K562 (cell line): ENCODE measurements at regions not wholly inside any gene's neighbourhood (a gene's known extent, or its start where the extent isn't known, plus 50 kb on each side); places are given as distances from the start of the nearest gene placed in this dataset.

Experiments used
- ATAC-seq: fragments of 200-7000 bp; cut with Tn5 transposase; 3 replicates; pipeline ENCODE4 v1.9.1; 2020; ENCODE audit warnings: moderate library complexity
- BruUV-seq: library from RNA; stranded (reverse); fragments of 400-500 nt; replicated peaks from 2 replicates; lab custom pipeline; 2021; lab: Mats Ljungman, UMichigan
- CTCF ChIA-PET: fragments of 300-600 bp; formaldehyde crosslinking; extraction: SDS; loops from one replicate; lab custom pipeline; 2021; ENCODE audit warnings: low intra/inter-chr PET ratio; lab: Yijun Ruan, JAX
- POLR2A ChIA-PET: fragments of 300-600, 350-650 bp; sonication (Branson Sonifier 250); formaldehyde crosslinking; extraction: SDS; loops from one replicate; lab custom pipeline; 2021; ENCODE audit warnings: antibody characterized with exemption, inconsistent platforms; lab: Yijun Ruan, JAX
- DNase-seq, 4 experiments: peaks; one replicate each; pipeline versions ENCODE4 v3.0.0 to v3.0.0-alpha.2; 2011 to 2018; ENCODE audit warnings: low spot score in 3 of 4, mixed read lengths in 3 of 4; ENCODE audit errors: extremely low read depth in 1 of 4
- FAIRE-seq: peaks from 2 replicates; lab custom pipeline; 2011; peaks lifted over from hg19 to GRCh38; lab: Jason Lieb, UNC
- H2AFZ ChIP-seq: 2 replicates; pipeline ENCODE4 v1.6.0; 2011; ENCODE audit warnings: low read depth, low read length, control low read depth, inconsistent platforms
- H3K27ac ChIP-seq: fragments of 200-600 bp; 3 replicates; pipeline ENCODE4 v1.8.0; 2011; ENCODE audit warnings: low read depth, mild to moderate bottlenecking, control low read depth, inconsistent platforms, low read length, moderate library complexity, mixed read lengths; ENCODE audit errors: extremely low read depth
- H3K27me3 ChIP-seq, 2 experiments: fragments of 300-600 bp in 1 of 2; 2 replicates in 1 of 2; 3 replicates in 1 of 2; pipeline versions ENCODE4 v1.6.0 to v1.8.0; 2011; ENCODE audit warnings: inconsistent platforms in 2 of 2, low read length in 2 of 2, mild to moderate bottlenecking in 1 of 2, mixed read lengths in 1 of 2, moderate library complexity in 1 of 2; ENCODE audit not compliant: control insufficient read depth in 2 of 2, insufficient read depth in 2 of 2
- H3K36me3 ChIP-seq: fragments of 300-600 bp; 3 replicates; pipeline ENCODE4 v1.8.0; 2011; ENCODE audit warnings: mild to moderate bottlenecking, low read length, inconsistent platforms; ENCODE audit not compliant: control insufficient read depth, insufficient read depth
- H3K4me1 ChIP-seq, 2 experiments: fragments of 200-600 bp in 1 of 2; replicated peaks in 1 of 2; 2 replicates in 1 of 2; 3 replicates in 1 of 2; pipeline versions ENCODE4 v1.5.1 to v1.8.0; 2011; ENCODE audit warnings: inconsistent platforms in 2 of 2, low read length in 2 of 2, mild to moderate bottlenecking in 1 of 2, mixed read lengths in 1 of 2, moderate library complexity in 1 of 2; ENCODE audit not compliant: control insufficient read depth in 2 of 2, insufficient read depth in 2 of 2
- H3K4me2 ChIP-seq: 2 replicates; pipeline ENCODE4 v1.6.1; 2011; ENCODE audit warnings: low read length, control low read depth, inconsistent platforms, mixed read lengths; ENCODE audit not compliant: insufficient read depth
- H3K4me3 ChIP-seq: fragments of 200-600 bp; sonication (generic), shearing (Covaris generic); 2 replicates; pipeline ENCODE4 v1.5.1; 2016; ENCODE audit warnings: control low read depth, inconsistent platforms
- H3K79me2 ChIP-seq: fragments of 200-600 bp; 3 replicates; pipeline ENCODE4 v1.8.0; 2011; ENCODE audit warnings: low read length, inconsistent platforms; ENCODE audit not compliant: control insufficient read depth, insufficient read depth
- H3K9ac ChIP-seq, 2 experiments: 2 replicates each; pipeline versions ENCODE4 v1.6.0 to v1.6.1; 2011; ENCODE audit warnings: low read depth in 2 of 2, low read length in 2 of 2, control low read depth in 1 of 2, inconsistent platforms in 1 of 2, mild to moderate bottlenecking in 1 of 2, mixed read lengths in 1 of 2; ENCODE audit not compliant: insufficient read depth in 1 of 2
- H3K9me1 ChIP-seq: one replicate; pipeline ENCODE4 v1.6.0; 2011; ENCODE audit warnings: inconsistent platforms, mild to moderate bottlenecking, low read length, moderate library complexity; ENCODE audit not compliant: control insufficient read depth, insufficient read depth
- H3K9me3 ChIP-seq: replicated peaks from 2 replicates; pipeline ENCODE4 v1.5.1; 2011; ENCODE audit warnings: low read depth, low read length, inconsistent platforms; ENCODE audit not compliant: control insufficient read depth, insufficient read depth
- H4K20me1 ChIP-seq: replicated peaks from 2 replicates; pipeline ENCODE4 v1.6.1; 2011; ENCODE audit warnings: low read length, inconsistent platforms, mixed read lengths; ENCODE audit not compliant: control insufficient read depth, insufficient read depth
- ARID3B ChIP-seq: fragments of 250-450 bp; sonication (Bioruptor Pico); IDR thresholded peaks from 2 replicates; pipeline ENCODE4 v1.4.0; 2020; ENCODE audit warnings: borderline replicate concordance
- BRD4 ChIP-seq: fragments of 200-600 bp; sonication (generic); IDR thresholded peaks from 2 replicates; pipeline ENCODE4 v1.6.1; 2017; ENCODE audit warnings: inconsistent platforms
- CEBPB ChIP-seq: fragments of 450-650 bp; IDR thresholded peaks from 2 replicates; pipeline ENCODE4 v1.6.1; 2016; ENCODE audit warnings: missing genetic modification characterization, missing compliant biosample characterization
- CEBPG ChIP-seq, 3 experiments: fragments of 200-800 bp in 1 of 3; sonication (Bioruptor generic) in 1 of 3; sonication (generic) in 1 of 3; formaldehyde crosslinking in 1 of 3; IDR thresholded peaks in 2 of 3; conservative IDR thresholded peaks in 1 of 3; 2 replicates each; pipeline versions ENCODE4 v1.6.1 to v1.8.0; 2016 to 2022; ENCODE audit warnings: missing compliant biosample characterization in 2 of 3, missing genetic modification characterization in 2 of 3, mild to moderate bottlenecking in 1 of 3, missing genetic modification reagents in 1 of 3
- E2F3 ChIP-seq: fragments of 250-450 bp; sonication (Bioruptor Pico); IDR thresholded peaks from 2 replicates; pipeline ENCODE4 v1.4.0; 2020; ENCODE audit warnings: mild to moderate bottlenecking
- FOXA3 ChIP-seq, 2 experiments: fragments of 450-650 bp in 1 of 2; sonication (generic) in 1 of 2; formaldehyde crosslinking; IDR thresholded peaks in 1 of 2; conservative IDR thresholded peaks in 1 of 2; 2 replicates each; pipeline versions ENCODE4 v1.4.0 to v1.8.0; 2020 to 2022; ENCODE audit warnings: mild to moderate bottlenecking in 2 of 2, missing genetic modification reagents in 1 of 2
- FOXJ2 ChIP-seq: fragments of 200-800 bp; sonication (Bioruptor generic); IDR thresholded peaks from 2 replicates; pipeline ENCODE4 v1.6.1; 2016; ENCODE audit warnings: missing genetic modification characterization, missing compliant biosample characterization
- FOXK2 ChIP-seq, 2 experiments: fragments of 450-650 bp; IDR thresholded peaks in 1 of 2; conservative IDR thresholded peaks in 1 of 2; 2 replicates each; pipeline ENCODE4 v1.6.1; 2016; ENCODE audit warnings: low read depth in 2 of 2, mild to moderate bottlenecking in 1 of 2
- ILK ChIP-seq: fragments of 450-650 bp; IDR thresholded peaks from 2 replicates; pipeline ENCODE4 v1.6.1; 2016; ENCODE audit warnings: missing genetic modification characterization, low read depth, mild to moderate bottlenecking, missing compliant biosample characterization, moderate library complexity, borderline replicate concordance
- NCOA4 ChIP-seq: fragments of 450-650 bp; IDR thresholded peaks from 2 replicates; pipeline ENCODE4 v1.6.1; 2018; ENCODE audit warnings: mild to moderate bottlenecking; ENCODE audit not compliant: partially characterized antibody
- POLR3A ChIP-seq: IDR thresholded peaks from 2 replicates; pipeline ENCODE4 v1.6.1; 2011; ENCODE audit warnings: borderline replicate concordance, mild to moderate bottlenecking, moderate library complexity; ENCODE audit not compliant: insufficient read length, insufficient read depth; ENCODE audit errors: extremely low read depth
- RBM22 ChIP-seq: fragments of 200-400 bp; formaldehyde crosslinking; IDR thresholded peaks from 2 replicates; pipeline ENCODE4 v1.6.1; 2018; ENCODE audit warnings: low read length, low read depth; ENCODE audit not compliant: poor library complexity, severe bottlenecking
- YBX1 ChIP-seq: fragments of 450-650 bp; IDR thresholded peaks from 2 replicates; pipeline ENCODE4 v1.7.1; 2016; ENCODE audit warnings: mild to moderate bottlenecking
- ZC3H8 ChIP-seq: fragments of 450-650 bp; IDR thresholded peaks from 2 replicates; pipeline ENCODE4 v1.6.1; 2017
- ZNF124 ChIP-seq: sonication (generic); formaldehyde crosslinking; IDR thresholded peaks from 2 replicates; pipeline ENCODE4 v1.8.1; 2022; ENCODE audit warnings: missing genetic modification reagents
- ZNF79 ChIP-seq: fragments of 250-450 bp; sonication (Bioruptor Pico); IDR thresholded peaks from 2 replicates; pipeline ENCODE4 v1.4.0; 2020; ENCODE audit warnings: low read depth, mild to moderate bottlenecking, moderate library complexity
- WGBS: fragments of 100-300 bp; shearing (Covaris generic); methylation state at CpG from one replicate; pipeline ENCODE4 v1.1.6; 2016; ENCODE audit warnings: low coverage, mixed read lengths; ENCODE audit not compliant: insufficient coverage; ENCODE audit errors: missing lambda C conversion rate; 5-methylcytosine and 5-hydroxymethylcytosine counted together
- in situ Hi-C: fragments of 300-500 bp; cut with MboI; formaldehyde crosslinking; loops from 4 replicates; pipeline ENCODE4 v1.15.0; 2018; ENCODE audit warnings: inconsistent platforms, mixed read lengths
- intact Hi-C: fragments of 100-400 bp; cut with micrococcal nuclease; formaldehyde crosslinking; loops from 2 replicates; pipeline ENCODE4 v1.14.2; 2022

- TF ChIP-seq FOXJ2 (no peak), ZC3H8 (no peak), CEBPB (tag) (peak; percentile 31; the same call in 1 of the 2 replicates), E2F3 (CRISPR knock-in tag) (no peak), BRD4 (no peak), NCOA4 (no peak), FOXK2 (conservative IDR thresholded peaks at IDR 0.05 in 1 of 2, IDR thresholded peaks at IDR 0.05 in 1 of 2; ENCODE audit: low read depth in 2 of 2) (no peak)
- BruUV-seq = no TSS peak
- H3K27ac ChIP-seq = no peak overlapping the region
- no peaks in the 10 kb centered on the region for H3K4me1 ChIP-seq
- no peak overlapping the region for H3K9ac ChIP-seq
- H4K20me1 ChIP-seq = no peaks in the 10 kb centered on the region
- CTCF ChIA-PET = interaction anchor here (0.7 kb wide), 1 partner anchor 336 kb away, joined by 3 read pairs; no protein-coding TSS in a partner anchor
- no peaks in the 10 kb centered on the region for H3K79me2 ChIP-seq
- H3K9me1 ChIP-seq = no peaks in the 10 kb centered on the region
- no peaks in the 10 kb centered on the region for H3K9me3 ChIP-seq
- no peak for DNase-seq
- 5% methylated on average over 1 of the region's 1 CpG for WGBS
- no peaks in the 10 kb centered on the region for H3K27me3 ChIP-seq
- FAIRE-seq = no peak
- no peak overlapping the region for H2AFZ ChIP-seq
- no peak for ATAC-seq
- H3K4me2 ChIP-seq = no peak overlapping the region
- in situ Hi-C loops (no loop called here), intact Hi-C loops (no loop called here)
- POLR2A ChIA-PET = no interaction called here
- H3K36me3 ChIP-seq = no peaks in the 10 kb centered on the region
- no peak overlapping the region for H3K4me3 ChIP-seq
Measured at GRCh38 chr10:44032216-44032615, 352.7 kb downstream of the CXCL12 start.

DNA sequence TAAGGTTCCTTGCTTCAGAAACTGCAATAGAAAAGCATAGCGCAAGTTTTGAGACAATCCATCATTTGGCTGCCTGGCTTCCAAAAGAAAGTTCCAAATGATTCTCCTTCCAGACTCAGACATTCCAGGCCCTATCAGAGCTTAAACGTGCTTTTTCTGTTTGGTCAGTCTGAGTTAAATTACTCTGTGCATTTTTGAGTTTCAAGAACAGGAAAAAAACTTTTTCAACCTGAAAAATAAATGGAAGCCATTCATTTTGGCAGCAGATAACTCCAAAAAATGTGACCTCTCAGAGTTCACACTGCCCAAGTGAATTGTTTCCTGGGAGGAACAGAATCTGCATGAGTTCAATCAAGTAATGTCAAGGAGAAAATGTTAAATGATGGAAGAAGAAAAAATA, 354.2 kb downstream of the CXCL12 start:
- Histone ChIP-seq H2AFZ (no peak overlapping the region), H3K9ac (no peak overlapping the region), H3K36me3 (no peaks in the 10 kb centered on the region), H3K79me2 (no peaks in the 10 kb centered on the region), H4K20me1 (no peaks in the 10 kb centered on the region), H3K4me3 (no peak overlapping the region), H3K4me2 (no peak overlapping the region), H3K27ac (no peak overlapping the region), H3K4me1 (no peaks in the 10 kb centered on the region), H3K27me3 (no peaks in the 10 kb centered on the region), H3K9me1 (no peaks in the 10 kb centered on the region), H3K9me3 (no peaks in the 10 kb centered on the region)
- ATAC-seq = no peak
- peak; percentile 6 for FAIRE-seq
- no peak for DNase-seq
- CTCF ChIA-PET = no interaction called here
- POLR2A ChIA-PET = no interaction called here
- WGBS = 2% methylated on average over 2 of the region's 2 CpGs
- in situ Hi-C loops = no loop called here
- intact Hi-C loops = no loop called here
- no TSS peak for BruUV-seq
- TF ChIP-seq ZNF79 (CRISPR knock-in tag) (no peak), YBX1 (no peak), ILK (tag) (no peak), CEBPG (CRISPR knock-in tag; IDR thresholded peaks at IDR 0.05) (no peak), CEBPG (tag; conservative IDR thresholded peaks at IDR 0.05 in 1 of 2, IDR thresholded peaks at IDR 0.05 in 1 of 2) (no peak), ARID3B (CRISPR knock-in tag) (no peak), FOXA3 (CRISPR knock-in tag; conservative IDR thresholded peaks at IDR 0.05 in 1 of 2, IDR thresholded peaks at IDR 0.05 in 1 of 2) (no peak), ZNF124 (CRISPR knock-in tag) (no peak), RBM22 (no peak), POLR3A (no peak)
